Prostate gland (tissue), 2 donors: ENCODE measurements at regions not wholly inside any gene's neighbourhood (a gene's known extent, or its start where the extent isn't known, plus 50 kb on each side); places are given as distances from the start of the nearest gene placed in this dataset.

ENCODE experiments used
- DNase-seq: peaks from one replicate; pipeline ENCODE4 v3.0.0-alpha.2; 2019; ENCODE audit warnings: low spot score
- H3K27ac ChIP-seq, 2 donors: fragments of 200-600 bp; sonication (generic); 2 replicates each; pipeline ENCODE4 v1.5.1; 2017 to 2019
- H3K27me3 ChIP-seq: fragments of 200-600 bp; sonication (generic); replicated peaks from 2 replicates; pipeline ENCODE4 v1.5.1; 2019; ENCODE audit not compliant: insufficient read depth
- H3K36me3 ChIP-seq, 2 donors: fragments of 200-600 bp; sonication (generic); 1 replicate in 1 of 2; 2 replicates in 1 of 2; pipeline versions ENCODE4 v1.5.1 to v1.8.1; 2017 to 2019
- H3K4me1 ChIP-seq: fragments of 200-600 bp; sonication (generic); replicated peaks from 2 replicates; pipeline ENCODE4 v1.5.1; 2019
- H3K4me3 ChIP-seq, 2 donors: fragments of 200-600 bp; sonication (generic); 2 replicates each; pipeline ENCODE4 v1.5.1; 2017 to 2019
- H3K9me3 ChIP-seq: fragments of 200-600 bp; sonication (generic); 2 replicates; pipeline ENCODE4 v1.5.1; 2017
- CTCF ChIP-seq, 4 experiments: fragments of 200-600 bp in 2 of 4; fragments of 450-650 bp in 2 of 4; sonication (generic) in 2 of 4; IDR thresholded peaks; 1 replicate in 3 of 4; 2 replicates in 1 of 4; pipeline ENCODE4 v1.5.1; 2016 to 2019; ENCODE audit warnings: antibody characterized with exemption in 4 of 4, mild to moderate bottlenecking in 2 of 4, moderate library complexity in 2 of 4
- POLR2A ChIP-seq: fragments of 450-650 bp; IDR thresholded peaks from one replicate; pipeline ENCODE4 v1.6.1; 2016; ENCODE audit warnings: antibody characterized with exemption, mild to moderate bottlenecking
- POLR2AphosphoS5 ChIP-seq: sonication (generic); formaldehyde crosslinking; IDR thresholded peaks from one replicate; pipeline ENCODE4 v1.6.1; 2017; ENCODE audit warnings: antibody characterized with exemption
- WGBS: methylation state at CpG from one replicate; pipeline ENCODE4 v1.1.5; 2018; 5-methylcytosine and 5-hydroxymethylcytosine counted together
- intact Hi-C: fragments of 100-400 bp; cut with DNase I; formaldehyde crosslinking; loops from one replicate; pipeline ENCODE4 v1.14.2; 2022

- intact Hi-C loops, result no loop called here
- no peak overlapping the region for H3K4me3 ChIP-seq
- no peak for DNase-seq
- no peaks in the 10 kb centered on the region for H3K4me1 ChIP-seq
- H3K9me3 ChIP-seq, result no peaks in the 10 kb centered on the region
- no peaks in the 10 kb centered on the region for H3K36me3 ChIP-seq
- TF ChIP-seq POLR2AphosphoS5, result no peak
- no peak overlapping the region for H3K27ac ChIP-seq
- H3K27me3 ChIP-seq, result no peaks in the 10 kb centered on the region
Observed at GRCh38 chr7:25680636-25681035, 452.4 kb upstream of the NPVF start.

- intact Hi-C loops, result no loop called here
- 80% methylated on average over 4 of the region's 4 CpGs for WGBS
- Histone ChIP-seq H3K4me3 (no peak overlapping the region), H3K27ac (no peak overlapping the region), H3K4me1 (no peaks in the 10 kb centered on the region), H3K36me3 (no peaks in the 10 kb centered on the region), H3K27me3 (no peaks in the 10 kb centered on the region), H3K9me3 (no peaks in the 10 kb centered on the region)
- TF ChIP-seq CTCF (IDR thresholded peaks at IDR 0.05) (no peak), POLR2AphosphoS5 (no peak), POLR2A (no peak)
- DNase-seq, result no peak
Observed at GRCh38 chr7:25684360-25684759, 456.1 kb upstream of the NPVF start.

GRCh38 chr7:25686493-25686892 is 458.2 kb upstream of the NPVF start:
- Histone ChIP-seq H3K9me3 (no peaks in the 10 kb centered on the region), H3K27me3 (no peaks in the 10 kb centered on the region), H3K4me3 (no peak overlapping the region), H3K36me3 (no peaks in the 10 kb centered on the region), H3K27ac (no peak overlapping the region), H3K4me1 (no peaks in the 10 kb centered on the region)
- DNase-seq, result no peak
- no peak for TF ChIP-seq POLR2A
- TF ChIP-seq POLR2AphosphoS5, result no peak
- TF ChIP-seq CTCF (IDR thresholded peaks at IDR 0.05), result no peak
- WGBS, result 81% methylated on average over 4 of the region's 4 CpGs
- intact Hi-C loops, result no loop called here

- intact Hi-C loops, result no loop called here
- Histone ChIP-seq H3K4me3 (no peak overlapping the region), H3K27ac (no peak overlapping the region), H3K36me3 (no peaks in the 10 kb centered on the region), H3K9me3 (no peaks in the 10 kb centered on the region), H3K4me1 (no peaks in the 10 kb centered on the region), H3K27me3 (no peaks in the 10 kb centered on the region)
- DNase-seq, result no peak
- WGBS, result 59% methylated on average over 2 of the region's 2 CpGs
- no peak for TF ChIP-seq CTCF (IDR thresholded peaks at IDR 0.05)
- TF ChIP-seq POLR2AphosphoS5, result no peak
- no peak for TF ChIP-seq POLR2A
Observed at GRCh38 chr7:25694211-25694610, 457.8 kb upstream of the NFE2L3 start.

GRCh38 chr7:25694699-25695098 is 457.3 kb upstream of the NFE2L3 start:
- no peaks in the 10 kb centered on the region for H3K27me3 ChIP-seq
- no peaks in the 10 kb centered on the region for H3K36me3 ChIP-seq
- no peak for TF ChIP-seq POLR2A
- no peak for TF ChIP-seq CTCF (IDR thresholded peaks at IDR 0.05)
- no peak for TF ChIP-seq POLR2AphosphoS5
- intact Hi-C loops, result no loop called here
- no peak overlapping the region for H3K4me3 ChIP-seq
- WGBS, result 82% methylated on average over 4 of the region's 4 CpGs
- H3K4me1 ChIP-seq, result no peaks in the 10 kb centered on the region
- no peaks in the 10 kb centered on the region for H3K9me3 ChIP-seq
- DNase-seq, result no peak
- H3K27ac ChIP-seq, result no peak overlapping the region

DNA sequence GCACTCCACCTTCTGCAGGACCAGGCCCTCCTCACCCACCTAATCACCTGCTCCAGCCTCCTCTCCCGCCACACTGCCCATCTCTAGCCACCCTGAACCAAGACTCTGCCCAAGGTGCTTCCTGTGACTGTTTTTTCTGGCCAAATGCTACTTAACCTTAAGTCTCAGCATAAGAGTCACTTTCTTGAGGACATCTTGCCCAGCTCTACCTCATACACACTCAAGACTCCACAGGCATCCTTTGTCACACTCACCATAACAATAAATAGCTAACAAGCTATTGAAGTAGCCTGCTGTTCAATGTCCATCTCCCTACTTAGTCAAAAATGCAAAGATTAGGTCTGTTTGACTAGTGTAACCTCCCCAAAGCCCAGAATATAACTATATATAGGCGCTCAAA is 455.4 kb upstream of the NFE2L3 start:
- DNase-seq, result no peak
- no peak for TF ChIP-seq CTCF (IDR thresholded peaks at IDR 0.05)
- Histone ChIP-seq H3K4me1 (no peaks in the 10 kb centered on the region), H3K4me3 (no peak overlapping the region), H3K9me3 (no peaks in the 10 kb centered on the region), H3K27ac (no peak overlapping the region), H3K27me3 (no peaks in the 10 kb centered on the region), H3K36me3 (no peaks in the 10 kb centered on the region)
- 95% methylated on average over 2 of the region's 2 CpGs for WGBS
- intact Hi-C loops, result no loop called here
